GM18508 (cell line): ENCODE measurements at regions not wholly inside any gene's neighbourhood (a gene's known extent, or its start where the extent isn't known, plus 50 kb on each side); places are given as distances from the start of the nearest gene placed in this dataset.

Experiments
- ATAC-seq: cut with Tn5 transposase; IDR thresholded peaks from one replicate; pipeline ENCODE4 v1.9.1; 2021; ENCODE audit warnings: moderate number of reproducible peaks; ENCODE audit not compliant: insufficient read depth, unreplicated experiment

DNA sequence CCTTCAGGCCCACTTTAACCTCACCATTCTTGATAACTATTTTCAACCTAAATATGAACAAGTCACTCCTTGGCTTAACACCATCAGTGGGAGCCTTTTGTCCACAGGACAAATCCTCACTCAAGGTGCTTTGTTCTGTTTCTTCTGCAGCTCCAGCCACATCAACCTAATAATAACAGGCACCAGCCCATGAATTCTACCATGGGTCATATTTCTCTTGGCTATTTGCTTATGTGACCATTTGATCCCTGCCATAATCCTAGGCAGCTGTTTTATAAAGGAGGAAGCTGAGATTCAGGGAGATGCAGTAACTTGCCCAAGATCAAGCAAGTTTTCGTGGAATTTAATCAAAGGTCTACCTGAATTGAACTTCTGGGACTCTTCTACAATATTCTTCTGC, 561.3 kb downstream of the DHX35 start:
- no peak for ATAC-seq

DNA sequence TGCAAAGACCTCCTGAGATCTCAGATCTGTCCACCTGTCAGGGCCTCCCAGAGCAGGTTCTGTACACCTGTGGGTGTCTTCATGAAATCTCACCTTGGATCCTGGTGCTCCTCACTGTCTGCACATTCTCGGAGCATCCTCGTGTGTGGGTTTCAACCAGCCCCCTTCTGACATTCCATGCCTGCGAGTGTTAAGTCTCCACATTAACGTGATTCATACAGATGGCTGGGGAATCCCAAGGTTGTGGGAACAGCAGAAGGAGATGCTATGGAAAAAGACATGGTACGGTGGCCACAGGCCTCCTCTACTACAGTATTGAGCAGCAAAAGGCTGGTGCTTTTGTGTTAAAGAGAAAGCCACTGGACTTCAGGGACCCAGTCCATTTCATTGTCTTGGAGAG, 556.5 kb downstream of the DHX35 start:
- no peak for ATAC-seq

DNA sequence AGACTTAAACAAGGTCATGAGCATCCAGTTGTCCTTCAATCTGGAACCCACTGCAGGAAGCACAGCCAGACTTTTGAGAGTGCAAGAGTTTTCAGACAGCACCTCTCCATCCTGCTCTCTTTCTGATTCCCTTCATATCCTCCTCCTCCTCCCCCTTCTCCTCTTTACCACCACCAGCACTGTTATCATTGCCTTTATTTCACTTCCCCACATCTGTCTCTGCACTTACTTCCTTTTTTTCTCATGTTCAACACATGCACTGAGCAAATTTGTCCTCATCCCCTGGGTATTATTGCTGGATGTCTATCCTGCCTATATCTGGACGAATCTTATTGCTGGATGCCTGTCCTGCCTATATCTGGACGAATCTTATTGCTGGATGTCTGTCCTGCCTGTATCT, 554.8 kb downstream of the DHX35 start:
- ATAC-seq: no peak

GRCh38 chr20:39504710-39505094, 542.6 kb downstream of the DHX35 start:
- ATAC-seq: no peak

- ATAC-seq: no peak
Measured at GRCh38 chr20:39503902-39504709, 542.0 kb downstream of the DHX35 start.

DNA sequence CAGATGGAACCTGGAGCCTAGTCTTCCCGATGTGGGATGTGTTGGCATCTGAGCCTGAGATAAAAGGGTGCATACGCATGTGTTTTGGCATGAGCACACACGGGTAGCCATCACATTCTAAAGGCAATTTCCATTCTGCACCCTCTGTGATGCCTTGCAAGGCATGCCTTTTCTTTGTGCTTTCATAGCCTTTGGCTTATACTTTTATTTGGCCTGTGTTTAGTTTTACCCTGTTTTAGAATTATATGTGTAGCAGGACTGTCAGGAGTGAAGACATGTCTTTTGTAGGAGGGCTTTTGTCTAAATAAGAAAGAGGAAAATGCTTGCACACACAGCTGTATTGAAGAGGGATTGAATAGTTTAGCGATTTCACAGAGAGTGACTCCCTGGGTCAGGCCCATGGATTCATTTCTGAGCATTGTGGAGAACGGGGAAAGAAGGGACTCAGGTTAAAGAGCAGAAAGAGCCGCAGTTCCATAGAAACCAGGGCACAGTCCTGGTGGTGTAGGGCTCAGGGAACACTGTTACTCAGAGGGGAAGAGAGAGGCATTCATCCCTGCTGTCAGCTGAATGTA, 530.2 kb downstream of the DHX35 start:
- ATAC-seq: no peak

GRCh38 chr20:39491711-39492110, 529.6 kb downstream of the DHX35 start:
- no peak for ATAC-seq

GRCh38 chr20:39489986-39490560, 527.9 kb downstream of the DHX35 start:
- no peak for ATAC-seq

DNA sequence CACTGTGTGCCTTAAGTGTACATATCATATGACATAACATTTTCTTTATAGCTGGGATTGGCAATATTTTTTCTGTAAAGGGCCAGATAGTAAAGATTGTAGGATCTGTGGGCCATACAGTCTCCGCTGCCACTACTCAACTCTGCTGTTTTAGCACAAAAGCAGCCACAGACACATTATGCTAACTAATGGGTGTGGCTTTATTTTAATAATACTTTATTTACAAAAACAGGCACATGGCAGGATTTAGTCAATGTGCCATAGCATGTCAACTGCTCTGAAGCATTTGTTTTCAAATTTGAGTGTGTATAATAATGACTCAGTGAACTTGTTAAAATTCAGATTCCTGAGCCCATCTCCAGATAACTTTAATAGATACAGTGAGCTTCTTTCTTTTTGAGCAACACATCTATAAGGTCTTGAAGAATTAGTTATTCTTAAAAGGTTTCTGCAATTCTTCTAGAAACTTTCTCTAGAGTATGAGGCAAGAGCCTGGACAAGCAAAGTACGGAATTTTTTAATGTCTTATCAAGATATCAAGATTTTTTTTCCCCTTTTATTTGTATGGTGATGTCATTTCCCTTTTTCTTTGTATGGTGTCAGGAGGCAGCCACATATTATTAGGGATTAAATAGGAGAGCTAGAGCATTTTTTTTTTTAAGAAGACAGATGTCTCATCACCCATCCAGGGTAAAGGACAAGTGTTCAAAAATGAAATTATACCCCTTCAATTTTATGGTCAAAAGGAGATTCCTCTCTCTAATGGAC, 518.3 kb downstream of the DHX35 start:
- no peak for ATAC-seq

DNA sequence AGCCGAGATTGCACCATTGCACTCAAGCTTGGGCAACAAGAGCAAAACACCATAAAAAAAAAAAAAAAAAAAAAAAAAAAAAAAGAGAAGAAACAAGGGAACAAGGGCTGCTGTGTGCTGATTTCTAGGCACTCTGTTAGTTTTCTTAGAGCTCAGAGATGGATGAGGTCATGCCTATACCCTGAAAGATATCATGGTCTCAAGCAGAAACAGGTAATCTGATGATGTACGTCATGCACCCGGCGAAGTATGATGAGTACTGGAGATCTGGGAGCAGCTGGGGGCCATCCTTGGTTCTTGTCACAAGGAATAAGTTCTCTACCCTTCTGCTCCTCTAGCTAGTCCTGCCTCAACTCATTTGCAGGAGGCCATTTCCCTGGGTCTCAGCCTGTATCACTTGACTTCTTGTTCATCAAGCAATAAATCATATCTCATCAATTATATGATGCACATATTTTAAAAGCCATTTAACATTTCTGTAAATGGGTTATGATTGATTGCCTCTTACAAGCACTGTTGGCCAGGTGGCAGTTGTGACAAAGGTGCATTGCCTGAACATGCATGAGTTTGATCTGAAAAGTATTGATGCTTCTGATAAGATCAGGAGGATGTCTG, 517.2 kb downstream of the DHX35 start:
- ATAC-seq: no peak

- ATAC-seq: no peak
Measured at GRCh38 chr20:39474879-39475278, 512.7 kb downstream of the DHX35 start.

DNA sequence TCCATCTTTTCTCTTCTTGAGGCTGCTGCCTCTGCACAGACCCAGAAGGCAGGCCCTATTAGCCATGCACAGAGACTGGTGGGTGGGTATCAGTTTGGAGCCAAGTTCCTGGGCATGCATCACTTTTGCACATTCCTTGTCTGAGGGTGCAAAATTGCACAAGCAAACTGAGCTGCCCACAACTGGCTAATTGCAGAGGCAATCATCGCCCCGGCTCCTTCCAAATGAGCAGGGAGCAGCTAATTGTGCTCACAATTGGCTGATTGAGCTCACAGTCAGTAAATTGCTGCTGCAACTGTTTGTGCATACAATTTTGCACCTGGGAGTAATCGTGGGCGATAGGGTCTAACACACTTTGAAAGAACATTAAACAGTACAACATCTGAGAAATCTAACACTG, 511.4 kb downstream of the DHX35 start:
- no peak for ATAC-seq

DNA sequence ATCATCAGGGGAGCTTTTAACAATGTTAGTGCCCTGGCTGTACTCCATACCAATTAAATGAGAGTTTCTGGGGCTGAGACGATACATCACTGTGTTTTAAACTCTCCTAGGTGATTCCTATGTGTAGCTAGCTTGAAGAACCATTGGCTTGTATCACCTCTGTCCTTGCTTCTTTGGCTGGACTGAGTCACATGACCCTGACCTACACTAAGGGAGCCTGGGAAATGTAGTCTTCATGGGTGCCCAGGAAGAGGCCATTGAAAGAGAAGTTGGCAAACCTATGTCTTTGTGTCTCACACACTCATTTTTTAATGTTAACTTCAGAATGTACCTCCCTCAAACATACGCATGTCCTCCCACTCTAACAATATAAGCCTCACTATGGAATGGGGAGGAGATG, 506.6 kb downstream of the DHX35 start:
- ATAC-seq: no peak

GRCh38 chr20:39464238-39464637, 502.1 kb downstream of the DHX35 start:
- ATAC-seq: no peak

DNA sequence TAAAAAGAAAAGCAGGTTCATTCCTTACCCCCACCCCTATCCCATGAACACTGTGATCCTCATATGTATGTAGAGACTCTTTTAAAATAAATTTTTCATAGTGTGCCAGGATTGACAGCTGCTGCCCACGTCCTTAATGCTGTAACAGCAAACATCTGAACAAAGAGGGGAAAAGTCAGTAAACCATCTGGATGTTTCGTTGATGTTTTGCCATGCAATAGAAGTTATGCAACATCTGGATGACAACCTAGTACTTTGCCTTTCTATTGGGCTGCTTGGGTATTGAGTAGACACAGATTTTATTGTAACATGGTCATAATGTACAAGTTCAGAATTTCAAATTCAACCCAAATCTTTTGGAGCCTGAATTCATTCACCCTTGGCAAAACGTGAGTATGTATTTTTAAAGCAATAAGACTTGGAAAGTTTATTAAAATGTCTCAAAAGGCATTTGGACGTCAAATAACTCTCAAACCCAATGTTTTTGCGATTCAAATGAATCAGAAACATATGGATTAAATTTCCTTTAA, 500.3 kb downstream of the DHX35 start:
- ATAC-seq: no peak

DNA sequence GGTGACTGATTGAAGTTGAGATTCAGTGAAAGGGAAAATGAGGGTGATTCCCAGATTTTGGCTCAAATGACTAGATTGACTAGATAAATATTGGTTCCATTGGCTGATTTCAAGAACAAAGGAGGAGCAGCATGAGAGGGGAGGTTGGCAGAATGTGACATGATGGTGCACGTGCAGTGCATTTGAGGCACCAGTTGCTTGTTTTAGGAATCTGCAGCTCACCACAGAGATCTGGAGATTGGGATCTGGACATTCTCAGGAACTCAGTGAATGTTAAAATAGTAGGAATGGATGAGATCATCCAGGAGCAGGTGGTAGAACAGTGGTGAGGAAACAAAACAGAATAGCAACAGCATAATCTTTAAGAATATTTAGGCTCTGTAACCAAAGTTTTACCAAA, 496.3 kb downstream of the DHX35 start:
- ATAC-seq: no peak

DNA sequence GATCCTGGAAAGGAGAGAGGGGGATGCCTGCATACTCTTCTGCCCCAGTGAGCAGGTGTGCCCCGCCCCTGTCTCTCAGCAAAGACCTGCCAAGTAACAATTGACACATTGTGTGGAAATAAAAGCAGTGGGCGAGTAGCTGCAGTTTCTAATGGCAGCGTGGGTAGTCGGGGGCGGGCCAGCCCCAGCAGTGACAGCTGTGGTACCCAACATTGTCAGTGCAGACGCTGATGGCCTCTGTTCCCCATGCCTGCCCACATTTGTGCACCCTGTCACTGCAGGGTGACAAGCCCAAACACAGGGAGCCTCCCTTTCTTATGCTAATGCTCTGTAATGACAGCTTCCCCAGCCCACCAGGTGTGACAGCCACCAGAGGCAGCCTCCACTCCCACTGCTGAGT, 491.7 kb downstream of the DHX35 start:
- ATAC-seq: no peak

DNA sequence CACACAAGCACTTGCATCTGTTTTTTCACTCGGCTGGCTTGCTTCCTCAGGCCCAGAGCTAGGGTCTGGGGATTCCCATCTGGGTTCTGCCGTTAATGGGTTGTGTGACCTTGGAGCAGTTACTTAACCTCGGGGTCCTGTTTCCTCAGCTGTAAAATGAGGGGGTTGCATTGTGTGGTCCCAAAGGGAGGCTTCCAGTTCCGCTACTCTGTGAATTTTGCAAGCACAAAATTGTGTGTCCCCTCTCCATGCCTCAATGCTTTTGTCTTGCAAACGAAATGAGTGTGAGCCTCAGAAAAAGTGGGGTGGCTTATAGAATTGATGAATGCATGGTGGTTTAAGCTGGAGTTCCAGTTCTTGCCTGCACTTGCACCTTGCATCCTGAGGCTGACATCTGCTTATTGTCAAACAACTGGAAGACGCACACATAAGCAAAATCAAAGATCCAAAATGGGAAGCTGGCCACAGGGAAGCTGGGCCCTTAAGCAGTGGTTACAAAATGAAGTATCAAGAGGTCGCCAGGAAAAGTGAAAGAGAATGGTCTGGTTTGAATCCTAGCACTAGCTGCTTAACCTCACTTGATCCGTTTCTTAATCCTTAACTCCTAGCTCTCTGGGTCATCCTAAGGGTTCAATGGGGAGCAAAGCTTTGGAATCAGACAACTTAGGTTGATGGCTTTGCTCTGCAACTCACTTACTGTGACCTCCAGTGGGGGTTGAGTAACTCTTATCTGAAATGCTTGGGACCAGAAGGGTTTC, 490.6 kb downstream of the DHX35 start:
- ATAC-seq: no peak

- no peak for ATAC-seq
Measured at GRCh38 chr20:39451386-39451785, 489.2 kb downstream of the DHX35 start.

GRCh38 chr20:39446397-39446796, 484.3 kb downstream of the DHX35 start:
- ATAC-seq: no peak
